ENCODE measurements at regions not wholly inside any gene's neighbourhood (a gene's known extent, or its start where the extent isn't known, plus 50 kb on each side); places are given as distances from the start of the nearest gene placed in this dataset.

DNA sequence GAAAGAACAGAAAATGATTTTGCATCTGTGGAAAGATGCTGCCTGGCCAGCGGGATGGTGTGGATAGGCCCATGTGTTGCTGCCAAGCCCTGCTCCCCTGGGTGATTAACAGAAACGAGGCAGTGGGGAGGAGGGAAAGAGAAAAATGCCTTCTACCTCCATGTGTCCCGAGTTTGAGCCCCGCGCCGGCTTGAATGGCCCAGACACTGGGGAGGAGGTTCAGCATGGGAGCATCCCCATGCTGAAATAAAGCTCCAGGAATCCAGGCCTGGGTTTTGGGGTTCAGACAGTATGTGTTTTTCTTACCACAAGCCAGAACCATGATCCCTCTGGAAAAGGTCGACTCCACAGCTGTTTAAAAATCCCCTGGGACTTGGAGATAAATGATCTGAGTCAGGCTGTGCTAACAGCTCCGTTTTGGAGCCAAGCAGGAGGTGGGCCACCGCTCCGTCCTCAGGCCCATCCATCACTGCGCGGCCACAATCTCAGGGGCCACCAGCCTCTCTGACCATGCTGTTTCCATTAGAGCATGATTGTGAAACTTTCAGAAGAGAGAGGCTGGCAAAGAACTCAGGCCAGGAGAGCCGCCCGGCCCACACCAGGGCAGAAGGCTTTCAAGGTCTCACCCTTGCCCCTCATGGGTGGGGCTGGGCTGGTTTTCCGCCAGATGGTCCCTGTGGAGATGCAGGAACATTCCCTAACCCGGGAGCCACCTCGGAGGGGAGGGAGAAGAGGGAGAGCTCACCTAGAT lies 299.7 kb downstream of the ZEB1 start:
- peak; percentile 75 for ATAC-seq
- TF ChIP-seq POLR2AphosphoS5 (IDR thresholded peaks at IDR 0.05): peak; percentile 66
- TF ChIP-seq, protein P1, sequence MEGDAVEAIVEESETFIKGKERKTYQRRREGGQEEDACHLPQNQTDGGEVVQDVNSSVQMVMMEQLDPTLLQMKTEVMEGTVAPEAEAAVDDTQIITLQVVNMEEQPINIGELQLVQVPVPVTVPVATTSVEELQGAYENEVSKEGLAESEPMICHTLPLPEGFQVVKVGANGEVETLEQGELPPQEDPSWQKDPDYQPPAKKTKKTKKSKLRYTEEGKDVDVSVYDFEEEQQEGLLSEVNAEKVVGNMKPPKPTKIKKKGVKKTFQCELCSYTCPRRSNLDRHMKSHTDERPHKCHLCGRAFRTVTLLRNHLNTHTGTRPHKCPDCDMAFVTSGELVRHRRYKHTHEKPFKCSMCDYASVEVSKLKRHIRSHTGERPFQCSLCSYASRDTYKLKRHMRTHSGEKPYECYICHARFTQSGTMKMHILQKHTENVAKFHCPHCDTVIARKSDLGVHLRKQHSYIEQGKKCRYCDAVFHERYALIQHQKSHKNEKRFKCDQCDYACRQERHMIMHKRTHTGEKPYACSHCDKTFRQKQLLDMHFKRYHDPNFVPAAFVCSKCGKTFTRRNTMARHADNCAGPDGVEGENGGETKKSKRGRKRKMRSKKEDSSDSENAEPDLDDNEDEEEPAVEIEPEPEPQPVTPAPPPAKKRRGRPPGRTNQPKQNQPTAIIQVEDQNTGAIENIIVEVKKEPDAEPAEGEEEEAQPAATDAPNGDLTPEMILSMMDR (IDR thresholded peaks at IDR 0.05): no peak
- H3K27ac ChIP-seq: peak overlapping the region in 3 of 4 donors; percentile 41 to 64 (median 53)
- H3K9me3 ChIP-seq: no peaks in the 10 kb centered on the region
- WGBS, 2 donors (ENCODE audit: low coverage in 1 of 2): 34 to 44% methylated on average over 5 to 8 of the region's 17 CpGs
- H3K36me3 ChIP-seq: no peaks in the 10 kb centered on the region
- H3K4me3 ChIP-seq: no peak overlapping the region
- H3K4me1 ChIP-seq: peaks cover 0 to 34% (median 23%) of the 10 kb centered on the region in 3 donors
- no peaks in the 10 kb centered on the region for H3K27me3 ChIP-seq

DNA sequence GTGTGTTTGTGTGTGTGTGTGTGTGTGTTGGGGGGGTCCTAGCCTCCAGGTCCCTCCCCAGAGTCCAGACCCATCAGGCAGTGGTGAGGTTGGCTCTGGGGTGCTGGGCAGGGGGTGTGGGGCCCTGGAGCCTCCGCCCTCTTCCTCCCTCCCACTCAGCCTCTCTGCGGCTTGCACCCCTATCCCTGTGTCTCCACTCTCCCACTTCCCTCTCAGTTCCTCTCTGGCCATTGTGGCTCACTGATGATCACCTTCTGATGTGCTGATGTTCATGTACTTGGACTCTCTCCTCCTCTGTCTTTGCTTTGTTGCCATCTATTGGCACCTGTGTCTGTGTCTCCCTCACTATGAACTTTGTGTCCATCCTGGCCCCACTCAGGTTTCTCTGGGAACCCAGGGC lies 298.7 kb downstream of the ZEB1 start:
- H3K36me3 ChIP-seq: no peaks in the 10 kb centered on the region
- no peak for ATAC-seq
- TF ChIP-seq, protein P1 (IDR thresholded peaks at IDR 0.05): no peak
- TF ChIP-seq POLR2A (IDR thresholded peaks at IDR 0.05): no peak
- no peak for TF ChIP-seq POLR2AphosphoS5 (IDR thresholded peaks at IDR 0.05)
- no peak for TF ChIP-seq EP300 (IDR thresholded peaks at IDR 0.05)
- H3K4me1 ChIP-seq: peaks cover 0 to 34% (median 23%) of the 10 kb centered on the region in 3 donors
- no peak overlapping the region for H3K4me3 ChIP-seq
- no peaks in the 10 kb centered on the region for H3K27me3 ChIP-seq
- peak overlapping the region in 2 of 4 donors; percentile 53 to 64 for H3K27ac ChIP-seq
- WGBS, 2 donors (ENCODE audit: low coverage in 1 of 2): 78% methylated on average over 2 of the region's 2 CpGs; no CpG with 5 or more reads in 1 of the 2 donors
- H3K9me3 ChIP-seq: no peaks in the 10 kb centered on the region

DNA sequence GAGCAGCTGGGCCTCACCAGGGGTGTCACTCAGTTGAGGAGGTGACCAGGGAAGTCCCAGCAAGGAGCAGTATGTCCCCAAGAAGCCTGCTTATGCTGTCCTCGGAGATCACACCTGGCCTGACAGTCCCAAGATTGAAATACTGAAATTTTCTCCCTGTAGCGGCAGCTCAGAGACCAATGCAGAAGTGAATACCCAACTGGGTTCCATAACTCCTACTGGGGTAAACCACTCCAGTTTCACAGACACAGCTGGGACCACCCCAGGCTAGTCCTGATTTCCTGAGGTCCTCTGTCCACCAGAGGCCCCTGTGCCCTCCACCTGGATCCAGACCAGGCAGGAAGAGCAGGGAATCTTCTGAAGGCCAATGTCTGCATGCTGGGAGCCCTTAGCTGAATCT lies 298.1 kb downstream of the ZEB1 start:
- Histone ChIP-seq H3K9me3 (no peaks in the 10 kb centered on the region), H3K4me1 (peaks cover 0 to 34% (median 23%) of the 10 kb centered on the region in 3 donors), H3K27ac (no peak overlapping the region), H3K36me3 (no peaks in the 10 kb centered on the region), H3K27me3 (no peaks in the 10 kb centered on the region), H3K4me3 (no peak overlapping the region)
- no peak for ATAC-seq
- TF ChIP-seq EP300 (IDR thresholded peaks at IDR 0.05) (no peak), POLR2AphosphoS5 (IDR thresholded peaks at IDR 0.05) (no peak)
- TF ChIP-seq, protein P1 (IDR thresholded peaks at IDR 0.05): no peak
- WGBS, 2 donors (ENCODE audit: low coverage in 1 of 2): 90 to 100% methylated on average over 2 of the region's 2 CpGs

DNA sequence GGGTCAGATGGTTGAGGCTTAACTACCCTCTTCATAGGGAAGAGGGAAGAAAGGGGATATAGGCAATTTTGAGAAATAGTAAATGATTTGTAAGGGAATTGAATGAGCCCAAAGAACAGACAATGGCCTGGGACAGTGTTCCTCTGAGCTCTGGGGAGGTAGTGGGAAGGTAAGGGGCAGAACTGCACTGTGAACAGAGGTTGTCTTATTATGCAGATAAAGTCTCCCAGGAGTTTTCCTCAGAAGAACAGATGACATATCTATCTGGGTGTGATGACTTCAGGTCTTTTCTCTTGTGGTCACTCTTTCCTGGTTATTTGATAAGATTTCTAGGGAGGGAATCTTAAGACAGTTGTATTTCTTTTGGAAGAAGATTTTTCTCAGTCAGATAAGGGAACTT lies 296.1 kb downstream of the ZEB1 start:
- no peaks in the 10 kb centered on the region for H3K9me3 ChIP-seq
- peaks cover 0 to 25% (median 21%) of the 10 kb centered on the region in 3 donors for H3K4me1 ChIP-seq
- no peaks in the 10 kb centered on the region for H3K27me3 ChIP-seq
- ATAC-seq: no peak
- H3K4me3 ChIP-seq: no peak overlapping the region
- no peak for TF ChIP-seq EP300 (IDR thresholded peaks at IDR 0.05)
- no peak for TF ChIP-seq POLR2A (IDR thresholded peaks at IDR 0.05)
- TF ChIP-seq, protein P1 (IDR thresholded peaks at IDR 0.05): no peak
- no peak for TF ChIP-seq POLR2AphosphoS5 (IDR thresholded peaks at IDR 0.05)
- no peak overlapping the region for H3K27ac ChIP-seq
- no peaks in the 10 kb centered on the region for H3K36me3 ChIP-seq

DNA sequence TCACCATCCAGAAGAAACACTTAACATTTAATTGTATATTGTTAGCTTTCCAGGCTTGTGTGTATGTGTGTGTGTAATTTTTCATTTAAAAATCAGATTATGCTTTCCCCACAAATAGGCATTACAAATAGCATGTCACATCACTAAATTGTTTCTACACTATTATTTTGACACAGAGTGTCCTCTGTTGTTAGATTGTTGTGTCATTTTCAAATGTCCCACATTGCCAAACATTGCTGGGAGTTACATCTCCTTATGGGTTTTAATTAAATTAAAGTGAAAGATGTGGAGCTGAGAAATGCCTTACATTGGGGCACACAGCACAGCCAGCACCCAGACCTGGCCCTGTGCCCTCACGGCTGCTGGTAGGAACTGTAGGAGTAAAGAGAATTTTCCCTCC lies 295.6 kb downstream of the ZEB1 start:
- peaks cover 0 to 20% (median 16%) of the 10 kb centered on the region in 3 donors for H3K4me1 ChIP-seq
- H3K36me3 ChIP-seq: no peaks in the 10 kb centered on the region
- ATAC-seq: no peak
- no peak overlapping the region for H3K4me3 ChIP-seq
- no peak overlapping the region for H3K27ac ChIP-seq
- WGBS, 2 donors (ENCODE audit: low coverage in 1 of 2): 100% methylated on average over 1 of the region's 1 CpG; no CpG with 5 or more reads in 1 of the 2 donors
- TF ChIP-seq EP300 (IDR thresholded peaks at IDR 0.05) (no peak), POLR2AphosphoS5 (IDR thresholded peaks at IDR 0.05) (no peak), POLR2A (IDR thresholded peaks at IDR 0.05) (no peak)
- TF ChIP-seq, protein P1 (IDR thresholded peaks at IDR 0.05): no peak
- no peaks in the 10 kb centered on the region for H3K9me3 ChIP-seq
- H3K27me3 ChIP-seq: no peaks in the 10 kb centered on the region

Measured in gastroesophageal sphincter (tissue), 4 donors.